IPS-18c (cell line): ENCODE measurements at regions not wholly inside any gene's neighbourhood (a gene's known extent, or its start where the extent isn't known, plus 50 kb on each side); places are given as distances from the start of the nearest gene placed in this dataset.

ENCODE experiments used
- H3K4me3 ChIP-seq: 2 replicates; pipeline ENCODE4 v1.7.0; 2013; ENCODE audit warnings: low read depth, mild to moderate bottlenecking, low read length, moderate library complexity; ENCODE audit not compliant: insufficient read depth
- H3K9me3 ChIP-seq: one replicate; pipeline ENCODE4 v1.6.1; 2013; ENCODE audit warnings: mild to moderate bottlenecking, low read length, moderate library complexity; ENCODE audit not compliant: control insufficient read depth, insufficient read depth

DNA sequence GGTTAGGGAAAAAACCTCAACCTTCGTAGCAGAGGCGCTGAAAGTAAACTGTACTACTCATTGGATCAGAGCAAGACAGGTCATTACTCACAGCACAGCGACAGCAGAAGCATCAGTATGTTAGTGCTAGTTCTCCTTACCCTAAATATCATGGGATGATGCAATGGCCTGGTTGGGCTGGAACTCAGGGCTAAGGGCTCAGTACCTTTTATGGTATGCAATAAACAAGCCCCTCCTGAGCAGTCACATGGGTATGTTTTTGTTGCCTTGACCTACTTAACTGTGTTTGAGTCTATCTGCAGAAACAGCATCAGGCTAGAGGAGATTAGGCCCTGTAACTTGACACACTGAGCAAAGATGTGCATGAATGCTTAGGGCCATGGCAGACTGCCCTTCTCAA lies 369.4 kb upstream of the IMPG1 start:
- H3K4me3 ChIP-seq: no peak overlapping the region

DNA sequence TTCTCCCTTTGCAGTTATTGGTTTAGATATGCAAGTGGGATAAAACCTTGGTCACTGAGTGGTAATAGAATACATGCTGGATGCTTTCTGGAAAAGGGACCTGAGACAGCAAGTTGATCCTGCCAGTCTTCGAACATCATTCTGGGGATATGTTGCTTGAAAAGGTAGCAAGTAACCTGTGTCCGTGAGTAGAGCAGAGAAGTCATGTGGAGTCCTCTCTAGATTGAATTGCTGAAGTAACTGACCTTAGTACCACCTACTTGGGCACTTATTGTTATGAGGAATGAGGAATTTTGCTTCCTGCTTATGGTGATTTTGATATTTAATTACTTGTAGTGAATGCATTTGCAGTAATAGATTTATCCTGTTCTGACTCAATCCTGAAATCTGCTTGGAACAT lies 367.3 kb upstream of the IMPG1 start:
- H3K9me3 ChIP-seq: no peaks in the 10 kb centered on the region
- no peak overlapping the region for H3K4me3 ChIP-seq

More for the DNA sequence above, 369.4 kb upstream of the IMPG1 start:
- H3K9me3 ChIP-seq: no peaks in the 10 kb centered on the region

DNA sequence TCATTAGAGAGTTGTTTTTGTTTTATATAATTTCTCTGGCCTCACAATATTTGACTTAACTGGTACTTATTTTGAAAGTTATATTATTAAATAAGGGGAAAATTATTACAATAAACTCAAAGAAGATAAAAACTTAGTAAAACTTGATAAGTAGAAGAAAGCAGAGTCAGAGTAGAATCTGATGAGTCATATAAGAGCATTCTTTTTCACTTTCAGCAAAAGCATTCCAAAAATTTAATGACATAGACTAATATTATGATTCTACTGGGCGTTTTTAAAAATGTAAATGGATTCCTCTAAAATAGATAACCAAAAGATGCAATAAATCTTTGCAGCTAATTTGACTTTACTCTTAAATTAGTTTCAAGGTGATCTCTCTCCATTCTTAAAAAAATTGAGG lies 366.3 kb upstream of the IMPG1 start:
- Histone ChIP-seq H3K9me3 (no peaks in the 10 kb centered on the region), H3K4me3 (no peak overlapping the region)

GRCh38 chr6:76435174-76435573 lies 362.7 kb upstream of the IMPG1 start:
- no peak overlapping the region for H3K4me3 ChIP-seq
- H3K9me3 ChIP-seq: no peaks in the 10 kb centered on the region

GRCh38 chr6:76422511-76423213 lies 350.2 kb upstream of the IMPG1 start:
- Histone ChIP-seq H3K4me3 (no peak overlapping the region), H3K9me3 (no peaks in the 10 kb centered on the region)

DNA sequence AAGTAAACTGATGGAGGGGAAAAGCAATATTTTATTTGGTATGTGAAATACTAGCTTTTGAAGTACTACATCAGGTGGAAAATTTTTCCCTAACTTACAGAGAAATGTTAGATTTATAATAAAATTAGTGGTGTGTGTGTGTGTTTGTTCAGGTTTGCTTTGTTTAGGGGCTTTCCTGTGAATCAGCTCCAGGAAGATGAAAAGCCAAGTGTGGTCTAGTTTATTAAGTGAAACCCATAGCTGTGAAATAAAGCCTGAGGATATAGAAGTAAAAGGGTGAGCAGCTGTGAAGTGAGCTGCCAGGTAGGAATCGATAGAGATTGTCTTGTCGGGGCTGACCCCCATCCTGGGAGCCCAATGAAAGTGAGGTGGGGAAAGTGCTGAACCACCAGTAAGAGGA lies 347.6 kb upstream of the IMPG1 start:
- no peak overlapping the region for H3K4me3 ChIP-seq
- H3K9me3 ChIP-seq: no peaks in the 10 kb centered on the region

- no peaks in the 10 kb centered on the region for H3K9me3 ChIP-seq
- no peak overlapping the region for H3K4me3 ChIP-seq
Measured at GRCh38 chr6:76418560-76419223, 346.2 kb upstream of the IMPG1 start.

DNA sequence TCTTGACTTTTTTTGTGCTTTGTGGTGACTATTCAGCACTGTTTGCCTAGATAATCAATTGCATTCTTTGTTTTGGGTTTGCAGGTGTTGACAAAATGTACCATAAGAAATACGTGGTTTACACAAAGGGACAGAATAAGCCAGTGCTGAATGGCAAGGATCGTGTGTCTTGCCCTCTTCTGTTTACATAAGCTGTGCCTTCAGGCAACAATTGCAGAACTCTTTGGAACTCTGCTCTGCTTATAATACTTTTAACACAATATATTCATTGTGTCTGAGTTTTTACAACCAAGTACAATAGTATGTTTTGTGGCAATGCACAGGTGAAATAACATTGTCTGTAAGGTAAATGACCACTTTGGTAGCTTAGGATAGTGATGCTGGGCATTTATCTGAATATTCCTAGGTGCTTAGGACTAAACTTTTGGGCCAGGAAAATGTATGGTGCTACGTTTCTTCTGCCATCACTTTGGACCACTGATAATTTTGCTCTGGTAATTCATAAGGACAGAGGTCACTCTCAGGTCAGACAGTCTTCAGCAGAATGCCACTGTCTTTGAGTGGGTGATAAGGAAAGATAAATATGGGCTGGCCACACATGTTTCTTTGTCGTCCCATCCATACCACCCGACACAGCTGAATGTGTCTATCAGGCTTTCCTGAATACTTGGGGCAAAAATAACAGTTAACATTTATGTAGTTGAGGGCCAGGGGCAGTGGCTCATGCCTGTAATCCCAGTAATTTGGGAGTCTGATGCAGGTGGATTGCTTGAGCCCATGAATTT lies 344.6 kb upstream of the IMPG1 start:
- no peak overlapping the region for H3K4me3 ChIP-seq
- no peaks in the 10 kb centered on the region for H3K9me3 ChIP-seq

GRCh38 chr6:76403064-76403463 lies 330.6 kb upstream of the IMPG1 start:
- no peaks in the 10 kb centered on the region for H3K9me3 ChIP-seq
- no peak overlapping the region for H3K4me3 ChIP-seq

DNA sequence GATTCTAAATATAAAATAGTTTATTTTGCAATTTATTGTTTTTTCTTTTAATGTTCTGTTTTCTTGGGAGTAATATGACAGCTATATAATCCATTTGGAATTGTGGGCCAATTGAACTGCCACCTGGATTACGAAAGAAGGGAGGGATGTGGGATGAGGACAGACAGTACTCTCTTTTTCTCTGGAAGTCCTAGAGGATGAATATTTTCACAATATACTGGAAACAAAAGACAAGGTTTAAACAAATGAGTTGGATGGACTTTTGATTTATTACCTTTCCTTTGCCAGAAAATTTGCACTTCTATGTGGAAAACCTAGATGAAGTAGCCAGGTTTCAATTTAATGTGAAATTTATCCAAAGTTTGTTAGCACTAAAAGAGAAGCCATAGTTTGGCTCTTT lies 325.5 kb upstream of the IMPG1 start:
- no peak overlapping the region for H3K4me3 ChIP-seq
- no peaks in the 10 kb centered on the region for H3K9me3 ChIP-seq

- H3K4me3 ChIP-seq: no peak overlapping the region
- H3K9me3 ChIP-seq: no peaks in the 10 kb centered on the region
Measured at GRCh38 chr6:76382201-76382600, 309.7 kb upstream of the IMPG1 start.

GRCh38 chr6:76381612-76382011 lies 309.1 kb upstream of the IMPG1 start:
- Histone ChIP-seq H3K9me3 (no peaks in the 10 kb centered on the region), H3K4me3 (no peak overlapping the region)

DNA sequence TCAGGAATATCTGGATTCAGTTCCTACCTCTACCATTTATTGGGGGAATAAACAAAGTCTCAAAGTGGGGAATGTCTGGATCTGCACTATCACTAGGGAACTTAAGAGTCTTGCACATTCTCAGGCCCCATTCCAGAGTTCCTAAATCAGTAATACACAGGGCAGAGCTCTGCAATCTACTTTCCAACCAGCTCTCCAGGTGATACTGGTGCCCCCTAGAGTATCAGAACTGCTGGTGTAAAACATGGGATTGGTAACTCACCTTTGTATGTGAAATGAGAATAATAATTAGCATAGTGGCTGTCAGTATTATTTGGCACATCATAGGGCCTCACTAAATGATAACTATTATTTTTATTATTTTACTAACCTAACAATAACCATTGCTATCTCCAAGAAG lies 278.8 kb upstream of the IMPG1 start:
- no peaks in the 10 kb centered on the region for H3K9me3 ChIP-seq
- H3K4me3 ChIP-seq: no peak overlapping the region

- no peak overlapping the region for H3K4me3 ChIP-seq
- H3K9me3 ChIP-seq: no peaks in the 10 kb centered on the region
Measured at GRCh38 chr6:76347539-76347938, 275.1 kb upstream of the IMPG1 start.

GRCh38 chr6:76342611-76343160 lies 270.2 kb upstream of the IMPG1 start:
- H3K9me3 ChIP-seq: no peaks in the 10 kb centered on the region
- H3K4me3 ChIP-seq: no peak overlapping the region

DNA sequence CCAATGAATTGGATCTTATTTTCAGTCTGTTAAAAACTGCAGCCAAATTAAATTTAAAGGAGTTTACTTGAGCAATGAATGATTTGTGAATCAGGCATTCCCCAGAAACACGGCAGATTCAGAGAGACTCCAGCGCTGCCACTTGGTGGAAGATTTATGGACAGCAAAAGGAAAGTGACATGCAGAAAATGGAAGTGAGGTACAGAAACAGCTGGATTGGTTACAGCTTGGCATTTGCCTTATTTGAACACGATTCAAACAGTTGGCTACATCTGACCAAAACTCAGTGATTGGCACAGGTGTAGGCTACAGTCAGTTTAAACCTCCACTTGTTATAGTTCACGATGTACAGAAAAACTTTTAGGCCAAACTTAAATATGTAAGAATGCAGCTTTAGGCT lies 257.6 kb upstream of the IMPG1 start:
- no peaks in the 10 kb centered on the region for H3K9me3 ChIP-seq
- no peak overlapping the region for H3K4me3 ChIP-seq

DNA sequence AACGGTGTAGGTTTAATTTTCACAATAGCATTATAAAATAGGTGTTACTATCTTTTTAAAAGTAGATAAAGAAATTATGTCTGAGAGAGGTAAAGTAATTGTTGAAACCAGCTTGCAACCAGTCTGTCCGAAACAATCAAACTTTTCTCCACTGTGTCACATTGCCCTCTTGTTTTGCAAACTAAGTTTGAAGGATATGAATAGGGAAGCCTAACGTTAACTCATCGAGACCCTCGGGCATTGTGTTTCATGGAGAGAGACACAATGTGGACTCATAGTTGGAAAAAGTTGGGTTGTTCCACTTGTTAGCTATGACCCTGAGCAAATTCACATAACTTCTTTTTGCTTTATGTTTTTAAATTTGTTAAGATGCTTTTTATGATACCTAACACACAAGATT lies 254.4 kb upstream of the IMPG1 start:
- H3K9me3 ChIP-seq: no peaks in the 10 kb centered on the region
- H3K4me3 ChIP-seq: no peak overlapping the region
